Activated naive CD4-positive, alpha-beta T cell (primary cell): ENCODE measurements at regions not wholly inside any gene's neighbourhood (a gene's known extent, or its start where the extent isn't known, plus 50 kb on each side); places are given as distances from the start of the nearest gene placed in this dataset.
"Not testable (repeated sequence)": the region's sequence is repeated elsewhere in the genome, so short reads cannot be mapped to it uniquely, and the experiment has no call there.

Experiments
- DNase-seq, 4 experiments: peaks; one replicate each; lab custom pipeline; 2025; lab: John Stamatoyannopoulos, UW

DNA sequence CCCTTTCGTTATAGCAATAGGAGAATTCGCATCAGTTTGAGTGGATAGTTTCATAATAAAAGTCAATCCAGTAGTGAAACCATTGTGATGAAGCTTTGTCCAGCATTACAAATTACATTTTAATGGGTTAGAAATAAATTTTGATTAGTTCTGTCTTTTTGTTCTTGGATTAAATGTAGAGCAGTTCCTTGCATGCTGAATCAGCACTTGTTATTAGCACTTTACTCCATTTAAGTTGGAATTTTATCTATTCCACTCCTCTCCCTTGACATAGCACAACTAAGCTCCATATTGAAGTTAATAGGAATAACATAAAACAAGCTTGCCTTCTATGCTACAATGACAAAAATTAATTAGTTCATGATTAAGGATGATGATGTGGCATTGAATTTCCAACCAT, 624.1 kb downstream of the CCDC85A start:
- DNase-seq, result no peak

GRCh38 chr2:56811401-56811800, 627.6 kb downstream of the CCDC85A start:
- DNase-seq, result no peak

DNA sequence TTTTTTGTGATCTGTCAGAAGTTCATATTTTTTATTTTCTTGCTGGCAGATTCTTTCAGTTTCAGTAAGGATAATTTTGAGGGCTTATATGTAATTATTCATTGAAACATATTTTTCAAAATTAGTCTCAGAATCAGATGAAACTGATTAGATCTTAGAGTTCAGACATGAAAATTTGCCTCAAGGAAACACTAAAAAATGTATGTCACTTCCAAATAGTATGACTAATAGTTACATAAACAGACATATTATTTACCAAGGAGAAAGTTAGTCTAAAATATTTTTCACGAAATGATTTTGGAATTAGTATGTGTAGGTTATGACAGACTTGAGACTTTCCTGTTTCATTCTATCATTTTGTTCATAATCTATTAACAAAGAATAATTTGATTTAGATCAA, 628.6 kb downstream of the CCDC85A start:
- DNase-seq, result no peak

DNA sequence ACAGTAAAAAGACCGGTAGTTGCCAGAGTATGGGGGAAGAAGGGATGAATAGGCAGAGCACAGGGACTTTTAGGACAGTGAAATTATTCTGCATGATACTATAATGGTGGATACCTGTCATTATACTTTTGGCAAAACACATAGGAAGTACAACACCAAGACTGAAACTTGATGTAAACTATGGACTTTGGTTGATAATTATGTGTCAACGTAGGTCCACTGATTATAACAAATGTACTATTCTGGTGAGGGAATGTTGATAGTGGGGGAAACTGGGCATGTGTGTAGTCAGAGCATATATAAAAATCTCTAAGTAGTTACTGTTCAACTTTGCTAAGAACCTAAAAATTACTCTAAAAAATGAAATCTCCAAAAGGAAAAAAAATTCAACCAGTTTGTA, 629.7 kb downstream of the CCDC85A start:
- DNase-seq, result no peak

- DNase-seq, result no peak
Measured at GRCh38 chr2:56816666-56817065, 632.9 kb downstream of the CCDC85A start.

GRCh38 chr2:56831780-56832179, 648.0 kb downstream of the CCDC85A start:
- no peak for DNase-seq

GRCh38 chr2:56834686-56835085, 650.9 kb downstream of the CCDC85A start:
- no peak for DNase-seq

DNA sequence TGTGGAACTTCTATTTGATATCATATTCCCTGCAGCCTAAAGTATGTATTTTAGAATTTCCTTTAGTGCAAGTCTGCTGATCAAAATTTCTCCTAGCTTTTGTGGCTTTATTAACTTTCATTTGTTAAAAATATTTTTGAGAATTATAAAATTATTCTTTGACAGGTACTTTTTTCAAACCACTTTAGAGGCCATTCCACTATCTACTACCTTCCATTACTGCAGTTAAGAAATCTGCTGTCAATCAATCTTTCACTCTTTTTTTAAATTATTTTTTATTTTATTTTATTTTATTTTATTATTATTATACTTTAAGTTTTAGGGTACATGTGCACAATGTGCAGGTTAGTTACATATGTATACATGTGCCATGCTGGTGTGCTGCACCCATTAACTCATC, 656.2 kb downstream of the CCDC85A start:
- DNase-seq, result not testable (repeated sequence)

DNA sequence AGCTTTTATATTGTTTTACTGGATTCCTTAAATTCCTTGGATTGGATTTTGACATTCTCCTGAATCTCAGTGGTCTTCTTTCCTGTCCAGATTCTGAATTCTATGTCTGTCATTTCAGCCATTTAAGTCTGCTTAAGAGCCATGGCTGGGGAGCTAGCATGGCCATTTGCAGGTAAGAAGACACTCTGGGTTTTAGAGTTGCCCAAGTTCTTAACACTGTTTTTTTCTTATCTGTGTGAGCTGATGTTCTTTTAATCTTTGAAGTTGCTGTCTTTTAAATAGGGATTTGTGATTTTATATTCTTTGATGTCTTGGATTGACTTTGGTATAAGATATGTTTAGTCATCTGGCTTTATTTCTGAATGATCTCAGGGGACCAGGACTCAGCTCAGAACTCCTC, 677.2 kb downstream of the CCDC85A start:
- no peak for DNase-seq

DNA sequence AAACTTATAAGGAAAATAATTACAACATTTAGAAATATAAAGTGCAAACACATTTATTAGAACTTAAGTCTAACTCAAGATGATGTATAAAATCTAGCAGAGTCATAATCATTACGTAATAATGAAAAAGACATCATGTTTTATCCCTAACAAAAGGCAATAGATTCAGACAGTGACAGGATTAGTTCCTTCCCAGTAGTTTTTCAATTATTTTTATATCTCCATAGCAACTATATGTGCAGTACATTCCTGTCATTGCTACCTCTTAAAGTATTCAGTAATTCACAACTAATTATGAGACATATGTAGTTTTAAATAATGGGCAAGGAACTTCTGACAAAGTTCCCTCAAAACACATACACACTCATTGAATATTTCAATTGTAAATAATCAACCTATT, 687.9 kb downstream of the CCDC85A start:
- no peak for DNase-seq

DNA sequence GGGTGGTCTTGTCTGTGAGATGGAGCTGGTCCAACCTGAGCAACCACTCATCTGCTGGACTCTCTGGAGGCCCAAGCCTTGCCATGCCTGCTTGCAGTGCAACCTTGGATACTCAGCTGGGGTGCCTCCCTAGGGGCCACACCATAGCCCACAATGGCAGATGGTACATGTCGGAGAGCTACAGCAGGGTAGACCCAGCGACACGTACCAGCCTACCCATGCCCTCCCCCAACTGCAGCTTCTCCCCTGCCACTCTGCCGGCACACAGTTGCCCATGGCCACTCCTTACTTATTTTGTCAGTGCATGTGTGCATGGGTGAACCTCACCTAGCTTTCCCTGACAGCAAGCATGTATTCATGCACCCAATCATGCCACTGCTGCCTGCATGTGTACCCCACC, 690.9 kb downstream of the CCDC85A start:
- no peak for DNase-seq

DNA sequence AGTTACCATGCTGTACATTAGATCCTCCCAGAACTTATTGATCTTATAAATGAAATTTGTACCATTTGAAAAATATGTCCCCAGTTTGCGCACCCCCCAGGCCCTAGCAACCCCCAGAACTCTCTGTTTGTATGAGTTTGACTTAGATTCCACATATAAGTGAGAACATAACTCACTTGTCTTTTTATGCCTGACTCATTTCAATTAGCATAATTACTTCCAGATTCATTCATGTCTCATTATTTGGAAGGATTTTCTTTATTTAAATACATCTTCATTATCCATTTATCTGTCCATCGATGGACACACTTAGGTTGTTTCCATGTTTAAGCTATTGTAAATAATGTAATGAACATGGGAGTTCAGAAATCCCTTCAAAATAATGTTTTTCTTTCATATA, 705.9 kb downstream of the CCDC85A start:
- DNase-seq, result no peak

DNA sequence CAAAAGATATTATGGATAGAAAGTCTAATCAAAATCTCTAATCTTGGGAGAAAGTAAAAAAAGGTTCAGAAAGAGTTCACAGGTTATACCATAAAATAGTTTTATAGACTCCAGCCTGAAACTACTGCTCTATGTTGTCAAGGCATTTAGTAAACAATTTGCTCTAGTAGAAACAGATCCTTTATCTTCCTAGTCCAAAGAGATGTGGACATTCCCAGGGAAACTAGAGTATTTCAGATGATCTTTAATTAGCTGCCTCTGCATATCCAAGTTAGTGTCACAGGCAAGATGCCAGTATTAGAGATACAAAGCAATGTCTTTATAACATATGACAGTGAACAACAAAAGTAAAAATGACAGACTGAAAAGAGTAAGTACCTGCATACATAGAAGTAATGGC, 708.6 kb downstream of the CCDC85A start:
- DNase-seq, result no peak

GRCh38 chr2:56898986-56899385, 715.2 kb downstream of the CCDC85A start:
- DNase-seq, result no peak

- DNase-seq, result no peak
Measured at GRCh38 chr2:56912490-56912889, 728.7 kb downstream of the CCDC85A start.

- DNase-seq, result no peak
Measured at GRCh38 chr2:56918790-56919189, 735.0 kb downstream of the CCDC85A start.

- DNase-seq, result no peak
Measured at GRCh38 chr2:56933976-56934375, 750.2 kb downstream of the CCDC85A start.

- DNase-seq, result no peak
Measured at GRCh38 chr2:56934866-56935265, 751.1 kb downstream of the CCDC85A start.

DNA sequence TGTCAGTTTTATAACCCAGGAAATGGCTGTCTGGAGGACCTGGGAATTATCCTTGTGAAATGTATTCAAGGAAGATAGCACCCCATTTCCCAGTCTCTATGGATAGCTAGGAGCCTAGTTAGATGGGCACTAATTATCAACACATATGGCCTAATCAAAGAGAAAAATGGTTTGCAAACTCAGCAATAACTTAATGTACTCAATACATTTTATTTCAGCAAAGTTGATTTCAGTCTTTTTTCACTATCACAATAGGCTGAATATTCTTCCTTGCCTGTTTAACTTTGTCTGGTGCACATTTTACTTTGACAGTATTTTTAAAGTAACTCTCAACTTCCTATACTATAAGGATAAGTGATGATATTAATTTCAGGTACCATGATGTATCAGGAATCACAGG, 756.3 kb downstream of the CCDC85A start:
- no peak for DNase-seq

- DNase-seq, result no peak
Measured at GRCh38 chr2:56952871-56953270, 769.1 kb downstream of the CCDC85A start.

- DNase-seq, result no peak
Measured at GRCh38 chr2:56960581-56960980, 776.8 kb downstream of the CCDC85A start.

DNA sequence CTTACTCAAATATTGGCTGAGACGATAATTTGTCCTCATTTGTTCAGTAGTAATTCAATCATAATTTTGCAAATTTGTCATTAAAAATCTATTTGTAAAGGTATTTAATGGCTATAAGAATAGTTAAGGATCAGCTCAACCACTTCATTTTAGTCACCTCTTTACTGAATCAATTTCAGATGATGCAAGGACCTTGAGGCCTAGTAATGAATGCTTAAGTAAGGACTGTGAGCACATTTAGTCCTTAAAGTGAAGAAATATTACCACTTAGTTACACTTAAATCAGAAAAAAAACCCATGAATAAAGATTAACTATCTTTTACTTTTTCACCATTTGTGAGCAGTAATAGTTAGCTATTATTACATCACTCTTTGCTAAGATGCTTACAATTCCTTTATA, 778.9 kb downstream of the CCDC85A start:
- DNase-seq, result no peak

DNA sequence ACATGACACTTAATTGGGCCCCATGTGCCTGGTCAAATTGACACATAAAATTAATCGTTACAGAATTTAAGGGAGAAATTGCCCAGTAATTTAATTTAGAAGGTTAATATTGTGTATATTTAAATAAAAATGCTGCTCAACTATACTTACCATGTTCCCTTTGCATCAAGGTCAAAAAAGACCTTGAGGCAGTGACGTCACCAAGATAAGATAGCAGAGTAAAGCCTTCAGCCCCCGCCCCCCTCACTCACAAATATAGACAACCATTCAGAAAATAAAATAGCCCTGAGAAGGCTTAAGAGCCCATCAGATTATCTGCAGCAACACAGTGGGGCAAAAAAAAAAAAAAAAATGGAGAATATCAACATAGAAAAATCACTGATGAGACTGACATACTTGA, 785.7 kb downstream of the CCDC85A start:
- no peak for DNase-seq

- no peak for DNase-seq
Measured at GRCh38 chr2:56971383-56971974, 787.7 kb downstream of the CCDC85A start.

DNA sequence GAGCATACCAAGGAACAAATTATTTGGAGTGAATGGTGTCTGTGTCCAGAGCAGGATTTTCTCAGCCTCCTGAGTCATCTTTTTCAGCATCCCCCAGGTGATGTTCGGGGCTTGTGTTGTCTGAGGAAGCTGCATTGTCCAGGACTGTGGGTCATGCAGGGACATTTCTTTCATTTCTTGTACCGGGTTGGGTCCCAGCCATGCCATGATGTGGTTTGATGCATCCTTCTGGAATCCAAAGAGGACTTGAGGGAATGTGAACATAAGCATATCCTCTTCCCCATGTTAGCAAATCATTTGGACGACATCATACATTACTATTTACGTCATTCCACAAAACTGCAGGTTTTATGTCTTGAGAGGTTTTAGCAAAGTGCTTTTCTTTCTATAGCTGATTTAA, 797.8 kb downstream of the CCDC85A start:
- no peak for DNase-seq
